ENCODE measurements at regions not wholly inside any gene's neighbourhood (a gene's known extent, or its start where the extent isn't known, plus 50 kb on each side); places are given as distances from the start of the nearest gene placed in this dataset.

DNA sequence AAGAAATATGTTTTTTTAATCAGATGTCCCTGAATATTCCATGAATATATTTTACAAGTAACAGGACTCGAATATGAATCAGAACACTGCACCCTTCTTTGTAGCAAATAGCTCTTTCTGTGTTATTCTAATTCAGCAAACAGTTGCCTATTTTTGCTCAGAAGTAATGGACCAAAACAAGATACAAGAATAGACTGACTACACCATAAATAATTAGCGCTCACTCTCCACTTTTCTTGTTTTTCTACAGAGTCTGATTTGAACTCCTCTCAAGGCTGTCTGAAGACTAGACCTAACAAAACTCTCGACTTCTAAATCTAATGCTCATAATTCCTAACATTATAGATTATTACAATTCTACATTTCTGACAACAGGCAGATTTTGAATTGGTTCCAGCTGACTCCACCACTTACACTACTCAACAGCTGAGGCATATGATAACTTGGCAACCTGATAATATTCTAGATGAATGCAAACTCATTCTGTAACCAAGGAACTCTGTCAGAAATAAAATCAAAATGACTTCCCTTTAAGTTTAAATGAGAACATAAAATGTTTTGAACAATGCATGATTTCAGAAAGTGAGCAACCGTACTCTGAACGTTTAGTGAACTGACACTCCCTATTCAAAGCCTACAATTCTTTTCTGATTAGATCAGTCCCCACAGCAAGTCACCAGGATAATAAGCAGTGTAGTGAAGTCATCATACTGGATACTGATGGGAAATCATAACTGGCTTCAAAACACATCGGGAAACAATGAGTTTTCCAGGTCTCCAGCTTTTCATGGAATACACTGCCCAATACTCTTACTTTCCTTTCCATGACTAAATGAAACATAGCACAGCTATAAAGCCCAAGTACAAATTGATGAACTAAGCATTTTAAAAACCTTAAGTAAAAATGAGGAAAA, 114.2 kb upstream of the BEND6 start:
- Histone ChIP-seq H3K27me3 (ENCODE audit: control insufficient read depth, insufficient read depth, low read length) (peaks cover 19% of the 10 kb centered on the region), H3K9me3 (ENCODE audit: control insufficient read depth, low read depth, low read length) (no peaks in the 10 kb centered on the region), H3K36me3 (ENCODE audit: control insufficient read depth, insufficient read depth, low read length) (no peaks in the 10 kb centered on the region), H3K27ac (ENCODE audit: low read length) (no peak overlapping the region), H3K4me1 (ENCODE audit: control insufficient read depth, insufficient read depth, low read length) (peaks cover 3% of the 10 kb centered on the region), H3K4me3 (ENCODE audit: low read length) (no peak overlapping the region)
- DNase-seq = peak in 1 of 2 donors; percentile 43
- 57% methylated on average over 5 of the region's 6 CpGs for WGBS (ENCODE audit: insufficient coverage, low lambda C conversion rate)

DNA sequence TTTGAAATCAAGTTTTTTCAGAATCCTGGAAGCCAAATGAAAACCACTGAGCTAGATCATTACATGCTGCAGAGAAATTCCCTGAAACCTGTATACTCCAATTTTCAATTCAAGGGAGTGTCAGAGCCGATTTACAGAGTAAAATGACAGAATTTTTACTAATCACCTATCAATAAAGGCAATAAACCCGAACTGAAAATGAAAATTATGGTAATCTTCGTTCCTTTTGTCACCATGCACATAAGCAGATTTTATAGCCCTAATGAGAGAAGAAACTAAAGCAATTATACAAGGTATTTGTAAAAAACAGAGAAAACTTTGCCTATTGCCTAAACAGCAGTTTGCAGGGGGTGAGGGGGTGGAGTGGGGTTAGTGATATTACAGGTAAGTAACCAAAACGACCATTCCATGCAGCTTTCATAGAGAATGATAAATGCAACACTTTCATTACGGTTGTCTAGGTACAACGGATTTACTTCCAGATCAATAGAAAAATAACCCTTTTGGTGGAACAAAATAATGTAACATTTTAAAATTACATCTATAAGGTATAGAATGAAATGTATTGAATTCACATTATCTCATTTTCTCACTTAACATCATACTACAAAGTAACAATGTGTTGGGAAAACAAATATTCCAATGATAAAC, 115.2 kb upstream of the BEND6 start:
- 73% methylated on average over 3 of the region's 6 CpGs for WGBS (ENCODE audit: insufficient coverage, low lambda C conversion rate)
- no peak for DNase-seq
- no peaks in the 10 kb centered on the region for H3K9me3 ChIP-seq (ENCODE audit: control insufficient read depth, low read depth, low read length)
- peaks cover 19% of the 10 kb centered on the region for H3K27me3 ChIP-seq (ENCODE audit: control insufficient read depth, insufficient read depth, low read length)
- no peak overlapping the region for H3K4me3 ChIP-seq (ENCODE audit: low read length)
- H3K36me3 ChIP-seq (ENCODE audit: control insufficient read depth, insufficient read depth, low read length) = no peaks in the 10 kb centered on the region
- H3K4me1 ChIP-seq (ENCODE audit: control insufficient read depth, insufficient read depth, low read length) = peaks cover 3% of the 10 kb centered on the region
- no peak overlapping the region for H3K27ac ChIP-seq (ENCODE audit: low read length)

DNA sequence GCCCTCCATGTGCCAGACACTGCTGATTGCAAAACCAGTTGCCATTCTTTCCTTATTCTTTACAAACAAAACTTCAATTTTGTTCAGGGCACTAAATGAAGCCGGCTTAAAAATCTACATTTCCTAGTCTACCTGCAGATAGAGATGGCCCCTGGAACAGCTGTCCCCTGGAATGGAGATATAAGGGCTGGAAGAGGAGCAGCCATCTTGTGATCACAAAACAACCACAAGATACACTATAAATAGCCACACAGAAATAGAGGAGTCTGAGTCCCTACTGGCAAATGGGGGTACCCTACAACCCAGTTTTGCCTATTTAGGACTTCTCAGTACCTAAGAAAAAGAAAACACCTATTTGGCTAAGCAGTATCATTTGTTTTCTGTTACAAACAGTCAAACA, 115.9 kb upstream of the BEND6 start:
- Histone ChIP-seq H3K27ac (ENCODE audit: low read length) (no peak overlapping the region), H3K4me3 (ENCODE audit: low read length) (no peak overlapping the region), H3K27me3 (ENCODE audit: control insufficient read depth, insufficient read depth, low read length) (peaks cover 19% of the 10 kb centered on the region), H3K36me3 (ENCODE audit: control insufficient read depth, insufficient read depth, low read length) (no peaks in the 10 kb centered on the region), H3K9me3 (ENCODE audit: control insufficient read depth, low read depth, low read length) (no peaks in the 10 kb centered on the region), H3K4me1 (ENCODE audit: control insufficient read depth, insufficient read depth, low read length) (peaks cover 2% of the 10 kb centered on the region)
- no peak for DNase-seq
- WGBS (ENCODE audit: insufficient coverage, low lambda C conversion rate) = no CpG with 5 or more reads among the region's 1 CpG

DNA sequence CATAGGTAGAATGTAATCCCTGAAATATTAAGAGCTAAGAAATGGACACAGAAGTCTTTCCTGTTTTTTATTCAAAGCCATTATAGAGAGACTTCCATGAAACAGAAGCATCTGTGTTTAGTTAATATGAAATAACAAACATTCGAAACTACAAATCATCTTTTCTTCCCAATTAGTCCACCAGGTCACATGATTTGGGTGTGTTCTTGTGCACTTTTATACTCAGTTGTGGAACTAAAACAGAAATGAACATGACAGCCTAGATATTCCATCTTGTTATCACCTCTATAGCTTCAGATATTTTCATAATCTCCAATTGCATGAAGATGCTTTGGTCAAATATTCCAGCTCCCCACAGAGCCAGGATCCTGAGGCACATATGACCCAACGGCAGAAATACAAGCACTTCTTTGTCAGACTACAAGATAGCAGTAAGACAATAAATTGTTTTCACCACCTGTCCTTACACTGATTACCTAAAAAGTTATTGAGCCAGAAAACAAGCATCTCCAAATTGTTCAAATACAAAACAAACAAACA, 116.8 kb upstream of the BEND6 start:
- Histone ChIP-seq H3K36me3 (ENCODE audit: control insufficient read depth, insufficient read depth, low read length) (no peaks in the 10 kb centered on the region), H3K4me3 (ENCODE audit: low read length) (no peak overlapping the region), H3K27me3 (ENCODE audit: control insufficient read depth, insufficient read depth, low read length) (peaks cover 15% of the 10 kb centered on the region), H3K27ac (ENCODE audit: low read length) (no peak overlapping the region), H3K4me1 (ENCODE audit: control insufficient read depth, insufficient read depth, low read length) (no peaks in the 10 kb centered on the region), H3K9me3 (ENCODE audit: control insufficient read depth, low read depth, low read length) (no peaks in the 10 kb centered on the region)
- no CpG with 5 or more reads among the region's 2 CpGs for WGBS (ENCODE audit: insufficient coverage, low lambda C conversion rate)
- DNase-seq = no peak

GRCh38 chr6:56837322-56837894, 117.5 kb upstream of the BEND6 start:
- Histone ChIP-seq H3K27ac (ENCODE audit: low read length) (no peak overlapping the region), H3K9me3 (ENCODE audit: control insufficient read depth, low read depth, low read length) (no peaks in the 10 kb centered on the region), H3K36me3 (ENCODE audit: control insufficient read depth, insufficient read depth, low read length) (no peaks in the 10 kb centered on the region), H3K27me3 (ENCODE audit: control insufficient read depth, insufficient read depth, low read length) (peaks cover 8% of the 10 kb centered on the region), H3K4me1 (ENCODE audit: control insufficient read depth, insufficient read depth, low read length) (no peaks in the 10 kb centered on the region), H3K4me3 (ENCODE audit: low read length) (no peak overlapping the region)
- WGBS (ENCODE audit: insufficient coverage, low lambda C conversion rate) = 63% methylated on average over 3 of the region's 6 CpGs
- no peak for DNase-seq

GRCh38 chr6:56835612-56836011, 119.3 kb upstream of the BEND6 start:
- no peak overlapping the region for H3K4me3 ChIP-seq (ENCODE audit: low read length)
- no peaks in the 10 kb centered on the region for H3K36me3 ChIP-seq (ENCODE audit: control insufficient read depth, insufficient read depth, low read length)
- H3K27me3 ChIP-seq (ENCODE audit: control insufficient read depth, insufficient read depth, low read length) = peaks cover 4% of the 10 kb centered on the region
- H3K4me1 ChIP-seq (ENCODE audit: control insufficient read depth, insufficient read depth, low read length) = no peaks in the 10 kb centered on the region
- H3K9me3 ChIP-seq (ENCODE audit: control insufficient read depth, low read depth, low read length) = no peaks in the 10 kb centered on the region
- DNase-seq = no peak
- no peak overlapping the region for H3K27ac ChIP-seq (ENCODE audit: low read length)
- no CpG with 5 or more reads among the region's 3 CpGs for WGBS (ENCODE audit: insufficient coverage, low lambda C conversion rate)

DNA sequence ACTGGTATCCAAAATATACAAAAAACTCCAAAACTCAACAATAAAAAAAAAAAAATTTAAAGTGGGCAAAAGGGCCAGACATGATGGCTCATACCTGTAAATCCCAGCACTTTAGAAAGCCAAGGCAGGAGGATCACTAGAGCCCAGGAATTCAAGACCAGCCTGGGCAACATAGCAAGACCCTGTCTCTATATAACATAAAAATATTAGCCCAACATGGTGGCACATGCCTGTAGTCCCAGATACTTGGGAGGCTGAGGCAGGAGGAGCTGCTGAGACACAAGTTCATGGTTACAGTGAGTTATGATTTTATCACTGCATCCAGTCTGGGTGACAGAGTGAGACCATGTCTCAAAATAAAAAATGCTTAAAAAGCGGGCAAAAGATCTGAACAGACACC, 121.0 kb upstream of the BEND6 start:
- no peaks in the 10 kb centered on the region for H3K36me3 ChIP-seq (ENCODE audit: control insufficient read depth, insufficient read depth, low read length)
- H3K4me1 ChIP-seq (ENCODE audit: control insufficient read depth, insufficient read depth, low read length) = no peaks in the 10 kb centered on the region
- H3K9me3 ChIP-seq (ENCODE audit: control insufficient read depth, low read depth, low read length) = no peaks in the 10 kb centered on the region
- no peak overlapping the region for H3K27ac ChIP-seq (ENCODE audit: low read length)
- 100% methylated on average over 1 of the region's 1 CpG for WGBS (ENCODE audit: insufficient coverage, low lambda C conversion rate)
- DNase-seq = no peak
- no peaks in the 10 kb centered on the region for H3K27me3 ChIP-seq (ENCODE audit: control insufficient read depth, insufficient read depth, low read length)
- no peak overlapping the region for H3K4me3 ChIP-seq (ENCODE audit: low read length)

- DNase-seq = no peak
- 86% methylated on average over 1 of the region's 3 CpGs for WGBS (ENCODE audit: insufficient coverage, low lambda C conversion rate)
- no peaks in the 10 kb centered on the region for H3K27me3 ChIP-seq (ENCODE audit: control insufficient read depth, insufficient read depth, low read length)
Measured at GRCh38 chr6:56833127-56833791, 121.6 kb upstream of the BEND6 start.

GRCh38 chr6:56832225-56832624, 122.7 kb upstream of the BEND6 start:
- DNase-seq = no peak
- Histone ChIP-seq H3K4me3 (ENCODE audit: low read length) (no peak overlapping the region), H3K36me3 (ENCODE audit: control insufficient read depth, insufficient read depth, low read length) (no peaks in the 10 kb centered on the region), H3K27ac (ENCODE audit: low read length) (no peak overlapping the region), H3K4me1 (ENCODE audit: control insufficient read depth, insufficient read depth, low read length) (no peaks in the 10 kb centered on the region), H3K27me3 (ENCODE audit: control insufficient read depth, insufficient read depth, low read length) (no peaks in the 10 kb centered on the region), H3K9me3 (ENCODE audit: control insufficient read depth, low read depth, low read length) (no peaks in the 10 kb centered on the region)
- 100% methylated on average over 1 of the region's 3 CpGs for WGBS (ENCODE audit: insufficient coverage, low lambda C conversion rate)

More at GRCh38 chr6:56833127-56833791, 121.6 kb upstream of the BEND6 start:
- H3K36me3 ChIP-seq (ENCODE audit: control insufficient read depth, insufficient read depth, low read length) = no peaks in the 10 kb centered on the region
- H3K9me3 ChIP-seq (ENCODE audit: control insufficient read depth, low read depth, low read length) = no peaks in the 10 kb centered on the region
- H3K27ac ChIP-seq (ENCODE audit: low read length) = no peak overlapping the region
- no peaks in the 10 kb centered on the region for H3K4me1 ChIP-seq (ENCODE audit: control insufficient read depth, insufficient read depth, low read length)
- H3K4me3 ChIP-seq (ENCODE audit: low read length) = no peak overlapping the region

- Histone ChIP-seq H3K27me3 (ENCODE audit: control insufficient read depth, insufficient read depth, low read length) (no peaks in the 10 kb centered on the region), H3K27ac (ENCODE audit: low read length) (no peak overlapping the region), H3K4me3 (ENCODE audit: low read length) (no peak overlapping the region), H3K4me1 (ENCODE audit: control insufficient read depth, insufficient read depth, low read length) (no peaks in the 10 kb centered on the region), H3K9me3 (ENCODE audit: control insufficient read depth, low read depth, low read length) (no peaks in the 10 kb centered on the region), H3K36me3 (ENCODE audit: control insufficient read depth, insufficient read depth, low read length) (no peaks in the 10 kb centered on the region)
- DNase-seq = no peak
- no CpG with 5 or more reads among the region's 2 CpGs for WGBS (ENCODE audit: insufficient coverage, low lambda C conversion rate)
Measured at GRCh38 chr6:56831334-56831733, 123.6 kb upstream of the BEND6 start.
